Right renal cortex interstitium (tissue), 3 donors: ENCODE measurements at regions not wholly inside any gene's neighbourhood (a gene's known extent, or its start where the extent isn't known, plus 50 kb on each side); places are given as distances from the start of the nearest gene placed in this dataset.
"Not testable (repeated sequence)": the region's sequence is repeated elsewhere in the genome, so short reads cannot be mapped to it uniquely, and the experiment has no call there.

Experiments
- DNase-seq, 3 donors: peaks; one replicate each; pipeline ENCODE4 v3.0.0-alpha.2; 2013; ENCODE audit warnings: low read depth in 3 of 3, low spot score in 2 of 3

DNA sequence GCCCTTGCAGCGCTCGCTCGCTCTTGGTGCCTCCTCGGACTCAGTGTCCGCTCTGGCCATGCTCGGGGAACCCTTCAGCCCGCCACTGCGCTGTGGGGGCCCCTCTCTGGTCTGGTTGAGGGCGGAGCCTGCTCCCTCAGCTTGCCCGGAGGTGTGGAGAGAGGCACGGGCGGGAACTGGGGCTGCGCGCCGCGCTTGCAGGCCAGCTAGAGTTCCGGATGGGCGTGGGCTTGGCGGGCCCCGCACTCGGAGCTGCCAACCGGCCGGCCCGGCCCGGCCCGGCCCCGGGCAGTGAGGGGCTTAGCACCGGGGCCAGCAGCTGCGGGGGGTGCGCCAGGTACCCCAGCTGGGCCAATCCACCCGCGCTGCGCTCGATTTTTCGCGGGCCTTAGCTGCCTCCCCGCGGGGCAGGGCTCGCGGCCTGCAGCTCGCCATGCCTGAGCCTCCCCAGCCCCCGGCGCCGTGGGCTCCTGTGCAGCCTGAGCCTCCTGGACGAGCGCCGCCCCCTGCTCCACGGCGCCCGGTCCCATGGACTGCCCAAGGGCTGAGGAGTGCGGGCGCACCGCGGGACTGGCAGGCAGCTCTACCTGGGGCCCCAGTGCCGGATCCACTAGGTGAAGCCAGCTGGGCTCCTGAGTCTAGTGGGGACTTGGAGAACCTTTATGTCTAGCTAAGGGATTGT is 217.0 kb upstream of the PKN2 start:
- no peak for DNase-seq

DNA sequence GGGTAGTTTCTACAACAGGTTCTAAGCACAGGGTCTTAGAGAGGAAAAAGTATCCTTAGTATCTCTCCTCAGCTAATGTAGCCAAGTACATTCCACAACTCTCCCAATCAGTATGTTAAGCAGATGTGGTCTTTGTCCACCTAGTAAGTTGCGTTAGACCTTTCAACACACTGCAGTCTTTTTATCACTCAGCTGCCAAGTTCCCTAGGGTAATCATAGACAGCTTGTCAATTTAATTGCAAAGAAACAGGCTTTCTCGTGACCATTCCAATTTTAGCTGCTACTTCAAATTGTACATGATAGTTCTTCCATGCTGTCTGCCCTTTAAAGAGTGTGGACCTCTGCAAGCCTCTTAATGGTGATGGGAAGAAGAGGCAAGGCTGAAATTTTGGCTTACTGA is 211.8 kb upstream of the PKN2 start:
- DNase-seq, result no peak

DNA sequence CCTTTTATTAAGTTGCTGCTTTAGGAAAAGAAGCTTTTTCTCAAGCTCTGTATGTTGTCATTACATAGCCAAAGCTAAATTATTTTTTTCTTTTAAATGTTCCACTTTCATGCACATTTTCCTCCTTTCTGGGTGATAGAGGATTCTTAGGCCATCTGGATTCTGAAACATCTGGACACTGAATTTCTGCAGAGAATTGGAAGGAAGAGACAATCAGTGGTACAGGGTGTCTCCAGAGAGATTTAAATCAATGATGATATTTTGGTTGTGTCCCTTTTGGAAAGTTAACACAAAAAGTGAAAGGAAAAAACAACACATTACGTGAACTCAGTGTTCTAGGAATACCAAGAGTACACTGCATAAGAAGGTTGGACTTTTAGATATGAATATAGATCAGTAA is 211.4 kb upstream of the PKN2 start:
- DNase-seq, result no peak

DNA sequence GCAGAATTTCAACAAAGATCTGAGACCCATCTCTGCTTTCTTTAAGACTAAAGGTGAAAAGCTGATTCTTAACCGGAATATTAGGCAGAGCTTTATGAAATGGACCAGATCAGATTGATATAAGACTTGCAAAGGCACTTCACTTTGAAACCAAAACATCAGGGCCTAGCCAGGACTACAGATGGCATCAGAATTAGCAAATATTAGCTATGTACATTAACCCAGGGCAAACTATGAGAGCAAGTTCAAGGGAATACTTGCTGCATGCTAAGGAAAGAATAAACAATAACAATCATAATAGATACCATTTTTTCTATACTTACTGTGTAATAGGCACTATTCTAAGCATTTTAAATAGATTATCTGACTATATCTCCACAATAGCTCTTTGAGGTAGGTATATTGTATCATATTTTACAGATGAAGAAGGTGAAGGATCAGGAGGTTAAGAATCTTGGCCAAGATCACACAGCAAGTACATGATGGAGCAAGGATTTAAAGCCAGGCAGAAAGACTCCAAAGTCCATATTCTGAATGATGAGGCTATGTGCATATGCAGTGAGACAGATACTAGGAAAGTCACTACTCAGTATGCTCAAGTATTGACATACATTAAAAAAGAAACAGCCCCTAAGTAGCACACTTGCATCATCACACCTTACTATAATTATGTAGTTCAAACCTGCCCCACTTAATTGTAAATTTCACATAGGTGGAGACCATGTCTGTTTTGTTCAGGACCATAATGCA is 209.3 kb upstream of the PKN2 start:
- DNase-seq, result no peak

DNA sequence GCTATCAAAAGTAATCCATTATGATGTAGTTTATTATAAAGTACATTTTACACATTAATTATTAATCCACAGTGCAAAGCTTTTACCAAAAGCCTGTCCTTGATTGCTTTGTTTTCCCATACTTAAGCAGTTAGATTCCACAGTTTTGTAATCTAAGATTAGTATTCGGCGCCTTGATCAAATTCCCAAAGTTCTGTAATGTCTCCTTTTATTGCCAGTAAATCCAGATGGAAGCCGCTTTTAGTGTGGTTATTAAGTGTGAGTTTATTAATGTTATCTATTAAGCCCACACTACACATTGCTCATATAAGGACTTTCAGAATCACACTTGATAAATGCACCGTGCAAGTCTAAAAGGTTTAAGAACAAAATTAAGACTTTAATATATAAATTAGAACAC is 199.2 kb upstream of the PKN2 start:
- no peak for DNase-seq

DNA sequence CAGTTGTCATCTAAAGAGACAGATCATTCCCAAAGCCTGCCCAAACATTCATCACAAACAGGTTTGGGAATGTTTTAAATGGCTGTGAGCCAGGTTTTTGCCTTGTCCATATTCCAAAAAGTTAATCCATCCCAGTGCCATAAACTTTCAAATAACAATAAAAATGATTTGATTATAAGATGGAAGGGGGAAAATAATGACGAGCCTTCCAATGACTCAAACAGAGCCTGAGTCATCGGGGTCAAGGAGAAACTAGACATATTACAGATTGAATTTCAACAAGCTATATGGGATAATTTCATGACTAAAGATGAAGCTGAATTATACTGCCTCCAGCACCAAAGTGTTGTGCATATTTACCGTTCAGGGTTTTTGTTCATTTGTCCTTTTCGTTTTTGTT is 195.8 kb upstream of the PKN2 start:
- DNase-seq, result no peak

DNA sequence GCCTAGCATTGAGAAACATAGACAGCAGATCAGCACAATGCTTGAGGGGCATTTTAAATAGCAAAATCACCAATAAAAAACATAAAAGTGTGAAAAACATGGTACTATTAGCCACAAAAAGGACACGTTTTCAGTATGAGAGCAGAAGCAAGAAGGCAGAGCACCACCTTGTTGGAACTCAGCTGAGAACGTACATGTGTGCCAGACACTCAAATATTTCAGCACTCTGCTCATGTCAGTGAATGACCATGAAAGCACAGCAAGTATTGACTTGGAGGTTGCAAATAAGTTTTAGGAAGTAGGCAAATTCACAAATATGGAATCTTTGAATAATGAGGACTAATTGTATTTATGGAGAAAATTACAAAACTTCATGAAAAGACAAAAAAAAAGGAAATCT is 193.4 kb upstream of the PKN2 start:
- DNase-seq, result no peak

DNA sequence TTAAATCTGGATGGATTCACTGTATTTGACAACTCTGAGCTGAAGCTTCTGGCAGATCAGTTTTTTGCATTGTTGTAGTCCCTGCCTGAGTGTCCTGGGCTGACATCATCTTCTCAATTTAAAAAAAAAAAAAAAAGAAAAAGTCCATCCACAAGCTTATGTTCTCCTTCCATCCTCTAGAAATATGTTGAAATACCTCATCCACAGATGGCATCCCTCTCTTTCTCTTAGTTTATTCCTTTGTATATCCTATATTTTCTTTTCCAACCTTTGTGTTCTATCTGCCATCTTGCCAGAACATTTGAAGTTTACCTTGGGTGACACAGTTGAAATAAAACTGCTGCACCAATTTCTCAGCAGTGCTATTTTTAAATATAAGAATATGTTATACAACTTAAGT is 184.4 kb upstream of the PKN2 start:
- DNase-seq, result no peak

DNA sequence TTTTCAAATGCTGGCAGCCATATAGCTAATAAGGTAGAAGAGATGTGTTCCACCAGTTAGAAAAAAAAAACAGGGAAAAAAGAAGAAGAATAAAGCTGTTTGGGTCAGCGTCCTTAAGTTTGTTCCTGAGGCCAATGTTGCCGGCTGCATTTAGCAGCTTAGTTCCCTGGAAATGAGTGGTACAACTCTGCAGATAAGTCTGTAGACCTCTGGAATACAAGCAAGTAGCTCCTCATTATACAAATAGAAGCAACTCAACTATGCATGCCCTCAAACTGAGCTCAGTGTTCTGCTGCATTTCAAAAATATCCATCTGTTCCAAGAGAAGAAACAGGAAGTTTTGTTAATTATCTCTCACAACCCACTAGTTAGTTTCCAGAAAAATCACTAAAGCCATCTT is 181.2 kb upstream of the PKN2 start:
- DNase-seq, result no peak

DNA sequence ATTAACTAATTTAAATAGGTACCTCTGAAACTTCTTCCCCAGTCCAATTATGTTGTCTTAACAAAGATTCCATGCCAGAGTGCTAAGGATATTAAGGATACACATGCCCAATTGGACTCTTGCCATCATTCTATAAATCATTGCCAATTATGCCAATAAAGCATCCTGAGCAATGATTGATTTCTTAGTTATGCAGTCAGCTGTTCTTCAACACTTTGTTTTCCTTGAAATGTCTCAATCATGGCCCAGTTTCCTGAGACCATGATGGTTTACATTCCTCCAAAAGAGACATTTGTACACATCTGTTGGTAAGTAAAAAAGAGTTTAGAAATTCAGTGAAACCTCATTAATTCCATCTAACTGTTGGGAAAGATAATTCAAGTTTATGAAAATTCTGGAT is 180.4 kb upstream of the PKN2 start:
- DNase-seq, result no peak

DNA sequence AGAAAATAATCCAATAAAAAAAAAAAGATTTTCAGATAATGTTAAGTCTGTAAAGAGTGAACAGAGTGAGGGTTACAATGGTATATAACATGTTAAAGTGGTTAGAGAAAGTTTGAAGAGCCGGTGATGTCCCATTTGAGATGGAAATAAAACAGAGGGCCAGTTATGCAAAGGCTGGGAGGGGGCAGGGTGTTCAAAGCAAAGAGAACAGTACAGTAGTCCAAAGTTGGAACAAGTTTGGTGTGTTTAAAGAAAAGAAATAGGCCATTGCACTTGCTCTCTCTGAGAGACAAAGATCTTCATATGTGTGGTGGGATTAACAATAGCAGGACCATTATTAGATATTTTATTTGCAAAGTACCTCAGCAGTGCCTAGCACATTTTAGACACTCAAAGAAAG is 179.5 kb upstream of the PKN2 start:
- no peak for DNase-seq

DNA sequence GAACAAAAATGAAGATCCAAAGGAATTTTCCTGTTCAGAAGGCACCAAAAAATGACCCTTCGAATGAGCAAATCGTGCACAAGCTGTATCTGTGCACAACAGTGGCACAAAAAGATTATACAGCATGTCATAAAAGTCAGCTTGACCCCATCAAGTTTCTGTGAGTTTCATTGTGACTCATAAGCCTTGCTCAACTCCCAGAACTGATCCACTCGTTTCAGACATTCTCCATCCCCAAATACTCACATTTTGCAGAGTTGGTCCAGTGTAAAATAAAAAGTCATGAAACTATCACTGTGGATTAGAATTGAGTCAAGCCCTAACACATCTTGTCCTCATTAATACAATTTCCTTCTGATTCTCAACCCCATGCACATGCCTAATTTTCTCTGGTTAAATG is 174.7 kb upstream of the PKN2 start:
- no peak for DNase-seq

DNA sequence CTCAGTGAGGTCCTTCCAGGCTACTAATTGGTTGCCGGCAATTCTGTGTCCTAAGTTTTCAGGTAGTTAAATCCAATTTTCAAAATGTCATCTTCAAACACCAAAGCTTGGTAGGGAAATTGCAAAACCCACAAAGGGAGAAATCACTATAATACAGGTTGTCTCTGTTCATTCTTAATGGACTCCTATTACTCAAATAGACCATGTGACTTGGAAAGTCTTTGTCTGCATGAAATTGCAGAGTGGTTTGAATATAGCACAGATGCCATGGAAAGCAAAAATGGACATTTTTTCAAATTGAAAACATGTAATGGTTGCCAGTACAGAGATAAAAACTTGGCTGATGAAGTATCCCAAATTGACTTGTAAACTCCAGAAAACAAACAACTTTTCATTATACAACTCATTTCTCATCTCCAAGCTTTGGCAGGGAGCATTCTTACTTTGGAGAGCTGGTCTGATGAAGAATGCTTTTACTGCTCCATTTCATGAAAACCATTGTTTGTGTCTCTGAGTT is 169.5 kb upstream of the PKN2 start:
- no peak for DNase-seq

DNA sequence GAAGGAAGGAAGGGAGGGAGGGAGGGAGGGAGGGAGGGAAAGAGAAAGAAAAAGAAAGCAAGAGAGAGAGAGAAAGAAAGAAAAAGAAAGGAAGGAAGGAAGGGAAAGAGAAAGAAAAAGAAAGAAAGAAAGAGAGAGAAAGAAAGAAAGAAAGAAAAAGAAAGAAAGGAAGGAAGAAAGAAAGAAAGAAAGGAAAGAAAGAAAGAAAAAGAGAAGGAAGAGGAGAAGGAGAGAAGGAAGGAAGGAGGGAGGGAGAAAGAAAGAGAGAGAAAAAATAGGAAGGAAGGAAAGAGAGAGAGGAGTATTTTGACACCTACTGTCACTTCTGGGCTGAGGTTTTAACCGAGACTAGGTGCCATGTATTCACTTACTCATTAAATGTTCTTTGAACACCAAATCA is 166.6 kb upstream of the PKN2 start:
- DNase-seq, result not testable (repeated sequence)

DNA sequence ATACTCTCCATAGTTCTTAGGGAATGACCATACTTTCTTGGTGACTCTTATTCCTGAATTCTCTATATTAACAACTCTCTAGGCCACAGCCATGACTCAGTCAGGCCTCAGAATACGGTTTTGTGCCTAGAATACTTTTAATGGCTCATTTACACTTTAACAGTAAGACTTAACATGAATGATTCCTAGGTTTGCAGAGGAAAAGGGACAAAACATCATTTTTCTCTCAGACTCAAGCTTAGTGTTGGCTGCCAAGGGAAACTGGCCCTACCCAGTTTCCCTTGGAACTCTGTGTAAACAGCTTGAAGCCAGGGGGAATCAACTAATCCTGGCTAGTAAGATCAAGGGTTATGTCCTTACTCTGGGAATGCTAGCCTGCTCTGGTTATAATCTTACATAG is 164.9 kb upstream of the PKN2 start:
- no peak for DNase-seq

DNA sequence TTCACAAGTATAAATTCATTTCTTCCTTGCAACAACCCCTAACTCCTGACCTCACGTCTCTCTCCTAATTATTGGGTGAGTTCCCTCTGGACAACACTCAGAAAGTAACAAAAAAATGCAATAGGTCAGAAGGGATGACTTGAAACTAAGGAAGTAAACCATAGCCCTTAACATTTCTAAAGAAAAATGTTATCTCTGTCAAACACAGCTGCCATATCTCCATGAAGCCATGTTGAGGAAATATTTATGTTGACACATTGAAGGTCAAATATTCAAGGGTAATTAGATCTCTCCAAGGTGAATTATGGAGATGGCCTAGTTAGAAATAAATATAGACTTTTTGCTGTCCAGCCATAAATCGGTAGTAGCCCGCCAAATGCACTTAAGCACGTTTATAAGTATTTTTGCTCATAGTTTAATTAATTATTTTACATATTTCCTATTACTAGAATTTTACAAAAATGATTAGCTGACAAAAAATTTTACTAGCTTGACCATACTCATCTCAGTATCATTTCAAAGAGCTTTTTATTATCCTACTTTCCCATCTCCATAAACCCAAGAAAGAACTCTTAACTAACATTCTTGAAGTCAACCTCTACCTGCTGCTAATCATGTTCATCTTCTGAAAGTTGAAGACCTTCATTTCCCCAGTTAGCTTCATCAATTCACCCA is 160.1 kb upstream of the PKN2 start:
- DNase-seq, result no peak

DNA sequence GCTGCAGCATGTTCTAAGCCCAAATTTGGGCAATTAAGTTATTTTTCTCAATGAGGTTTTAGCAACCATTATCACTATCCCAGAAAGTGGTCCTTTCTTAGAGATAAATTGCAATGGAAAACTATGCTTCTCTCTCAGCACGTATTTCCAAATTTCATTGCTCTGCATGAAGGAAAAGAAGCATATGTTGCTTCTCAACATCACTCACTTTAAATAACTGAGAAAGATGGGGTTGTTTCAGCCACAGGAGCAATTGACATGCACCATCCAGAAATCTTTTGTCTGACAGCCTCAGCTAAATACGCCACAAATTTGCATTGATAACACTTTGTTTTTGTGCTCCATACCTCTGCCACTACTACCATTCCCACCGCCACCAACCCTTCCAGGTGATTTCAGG is 157.6 kb upstream of the PKN2 start:
- no peak for DNase-seq

DNA sequence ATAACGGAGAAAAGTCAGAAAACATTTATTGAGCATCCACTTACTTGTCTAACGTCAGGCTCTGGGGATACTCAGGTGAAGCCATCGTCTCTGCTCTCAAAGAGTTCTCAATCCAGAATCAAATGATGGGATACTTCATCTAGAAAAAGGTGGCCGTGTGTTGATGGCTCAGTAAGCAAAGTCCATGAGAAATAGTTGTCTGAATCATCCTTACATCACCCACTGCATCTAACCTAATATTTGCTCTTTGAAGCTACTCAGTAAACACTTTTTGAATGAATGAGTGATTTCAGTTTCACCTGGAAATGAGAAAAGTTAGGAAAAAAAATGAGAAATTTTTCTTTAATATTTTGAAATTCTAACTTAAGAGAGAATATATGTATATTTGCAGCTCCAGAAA is 155.3 kb upstream of the PKN2 start:
- no peak for DNase-seq

DNA sequence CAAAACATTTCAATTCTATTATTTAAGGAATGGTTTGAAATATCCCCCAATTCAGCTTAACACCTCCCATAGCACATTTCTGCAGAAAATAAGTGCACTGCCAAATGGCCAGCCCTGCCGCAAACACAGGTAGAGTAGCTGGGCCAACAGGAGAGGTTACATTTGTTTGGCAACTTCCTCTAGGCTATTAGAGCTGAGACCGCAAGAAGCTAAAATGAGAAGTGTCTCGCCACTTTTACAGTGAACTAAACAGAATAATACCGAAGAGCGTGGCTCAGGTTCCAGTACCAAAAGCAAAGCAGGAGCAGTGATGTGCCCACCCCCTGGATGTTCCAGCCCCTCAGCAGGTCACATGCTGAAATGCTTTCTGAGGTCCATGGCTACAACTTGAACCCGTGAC is 154.5 kb upstream of the PKN2 start:
- DNase-seq, result no peak

DNA sequence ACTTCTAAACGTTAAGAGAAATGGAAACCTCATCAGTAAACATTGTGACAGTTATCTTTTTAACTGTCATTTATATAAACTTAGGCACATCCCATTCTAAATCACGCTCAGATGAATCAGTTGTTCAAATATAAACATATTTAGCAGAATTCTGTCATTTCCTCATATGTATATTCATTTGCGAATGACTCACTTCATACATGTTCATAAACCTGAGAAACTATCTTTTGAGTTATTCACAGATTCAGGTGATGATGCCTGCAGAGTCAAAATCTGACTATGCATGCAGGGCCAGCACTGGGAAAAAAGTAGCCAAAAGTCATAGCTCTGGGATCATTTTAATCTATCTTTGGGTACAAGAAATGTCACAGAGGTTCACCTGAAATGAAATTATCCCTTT is 153.8 kb upstream of the PKN2 start:
- no peak for DNase-seq

DNA sequence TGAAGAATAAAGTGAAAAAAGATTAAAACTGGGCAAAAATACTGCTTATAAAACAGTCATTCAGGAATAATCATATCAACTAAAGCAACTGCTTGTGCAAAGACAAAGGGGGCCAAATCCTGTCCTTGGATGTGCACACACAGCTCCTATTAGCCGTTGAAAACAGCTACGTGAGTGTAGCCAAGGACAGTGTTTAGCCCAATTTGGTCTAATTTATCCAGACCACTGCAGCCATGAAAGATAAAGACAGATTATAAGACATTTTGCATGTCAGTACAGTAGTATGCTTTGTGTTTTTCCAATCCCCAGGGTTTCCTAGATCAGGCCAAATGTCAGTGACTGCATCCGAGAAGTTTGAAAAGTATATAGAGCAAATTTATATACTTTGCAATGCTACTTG is 146.3 kb upstream of the PKN2 start:
- no peak for DNase-seq
